HG02623 (cell line): ENCODE measurements at regions not wholly inside any gene's neighbourhood (a gene's known extent, or its start where the extent isn't known, plus 50 kb on each side); places are given as distances from the start of the nearest gene placed in this dataset.
"Not testable (repeated sequence)": the region's sequence is repeated elsewhere in the genome, so short reads cannot be mapped to it uniquely, and the experiment has no call there.

Experiments
- ATAC-seq: cut with Tn5 transposase; IDR thresholded peaks from one replicate; pipeline ENCODE4 v1.9.1; 2021; ENCODE audit warnings: moderate library complexity; ENCODE audit not compliant: unreplicated experiment

GRCh38 chr7:82701949-82702348 lies 258.4 kb upstream of the CACNA2D1 start:
- ATAC-seq: no peak

DNA sequence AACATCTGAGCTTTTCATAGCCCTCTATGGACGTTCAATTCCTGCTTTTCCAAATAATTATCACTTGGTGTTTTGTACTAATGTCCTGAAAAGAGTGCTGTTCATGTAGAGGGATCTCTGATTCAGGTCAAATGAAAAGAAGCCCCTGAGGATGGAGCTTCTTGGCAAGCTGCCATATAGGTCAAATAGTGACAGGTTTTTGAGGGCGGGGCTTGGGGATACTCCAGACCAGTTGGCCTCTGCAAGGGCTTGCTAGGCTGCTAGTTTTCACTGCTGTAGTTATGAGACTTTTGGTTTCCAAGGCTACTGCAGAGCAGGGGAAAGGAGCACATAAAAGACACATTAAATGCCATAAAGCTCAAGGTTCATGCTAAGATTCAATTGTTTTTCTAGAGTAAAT lies 257.2 kb upstream of the CACNA2D1 start:
- ATAC-seq: no peak

DNA sequence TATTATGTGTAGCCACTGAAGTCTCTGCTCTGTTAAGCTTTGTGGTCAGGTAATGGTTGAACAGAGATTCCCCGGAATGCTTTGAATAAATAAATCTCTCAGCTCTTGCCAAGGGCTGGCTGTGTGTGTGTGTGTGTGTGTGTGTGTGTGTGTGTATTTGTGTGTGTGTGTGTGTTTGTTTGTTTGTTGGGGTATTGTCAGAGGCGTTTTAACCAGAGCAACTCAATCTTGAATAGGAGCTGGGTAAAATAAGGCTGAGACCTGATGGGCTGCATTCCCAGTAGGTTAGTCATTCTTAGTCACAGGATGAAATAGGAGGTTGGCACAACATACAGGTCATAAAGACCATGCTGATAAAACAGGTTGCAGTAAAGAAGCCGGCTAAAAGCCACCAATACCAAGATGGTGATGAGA lies 256.2 kb upstream of the CACNA2D1 start:
- ATAC-seq: no peak

DNA sequence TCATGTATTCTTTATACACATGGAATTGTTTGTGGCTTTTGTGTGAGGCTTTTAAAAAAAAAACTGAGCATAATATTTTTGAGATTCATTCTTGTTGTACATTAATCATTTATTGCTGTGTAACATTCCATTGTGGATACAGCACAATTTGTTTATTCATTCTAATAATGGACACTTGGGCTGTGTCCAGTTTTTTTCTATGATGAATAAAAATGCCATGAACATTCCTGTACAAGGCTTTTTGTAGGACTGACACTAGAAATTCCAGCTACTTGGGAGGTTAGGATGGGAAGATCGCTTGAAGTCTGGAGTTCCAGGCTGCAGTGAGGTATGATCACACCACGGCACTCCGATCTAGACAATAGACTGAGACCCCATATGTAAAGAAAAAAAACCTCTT lies 254.3 kb upstream of the CACNA2D1 start:
- ATAC-seq: no peak

- ATAC-seq: no peak
Observed at GRCh38 chr7:82696631-82697030, 253.1 kb upstream of the CACNA2D1 start.

- ATAC-seq: no peak
Observed at GRCh38 chr7:82694022-82694421, 250.4 kb upstream of the CACNA2D1 start.

DNA sequence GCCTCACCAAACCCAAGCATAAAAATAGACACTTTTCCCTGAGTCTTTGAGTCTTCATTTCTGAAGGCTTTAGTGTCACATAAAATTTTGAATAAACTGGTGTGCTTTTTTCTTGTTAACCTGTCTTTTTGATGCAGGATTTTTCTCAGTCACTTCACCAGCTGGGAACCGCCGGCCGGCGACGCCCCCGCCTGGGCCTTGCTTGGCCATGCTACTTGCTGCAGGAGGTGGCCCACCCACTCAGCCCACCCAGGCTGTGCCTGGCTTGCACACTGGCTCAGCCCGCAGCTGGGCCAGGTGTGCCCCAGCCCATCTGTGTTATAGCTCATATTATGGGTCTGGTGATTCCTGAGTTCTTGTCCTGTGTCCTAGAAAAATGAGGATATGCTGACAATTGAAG lies 247.4 kb upstream of the CACNA2D1 start:
- ATAC-seq: no peak

DNA sequence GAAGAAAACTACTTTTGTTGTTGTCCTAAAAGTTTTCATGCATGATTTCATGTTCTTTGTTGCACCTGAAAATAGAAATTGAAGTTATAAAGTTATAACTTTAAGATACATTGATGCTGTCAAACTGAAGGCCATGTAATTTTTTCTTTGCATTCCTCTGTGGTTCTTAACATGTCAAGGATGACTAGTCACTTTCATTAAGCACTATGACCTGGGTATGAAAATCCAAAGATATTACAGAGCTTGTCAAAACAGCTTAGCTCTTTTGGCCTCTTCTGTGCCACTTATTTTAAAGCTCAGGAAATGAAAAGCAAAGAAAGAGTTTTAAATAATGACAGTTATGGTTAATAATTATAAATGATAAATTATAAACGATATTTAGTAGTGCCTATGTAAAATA lies 241.6 kb upstream of the CACNA2D1 start:
- ATAC-seq: no peak

DNA sequence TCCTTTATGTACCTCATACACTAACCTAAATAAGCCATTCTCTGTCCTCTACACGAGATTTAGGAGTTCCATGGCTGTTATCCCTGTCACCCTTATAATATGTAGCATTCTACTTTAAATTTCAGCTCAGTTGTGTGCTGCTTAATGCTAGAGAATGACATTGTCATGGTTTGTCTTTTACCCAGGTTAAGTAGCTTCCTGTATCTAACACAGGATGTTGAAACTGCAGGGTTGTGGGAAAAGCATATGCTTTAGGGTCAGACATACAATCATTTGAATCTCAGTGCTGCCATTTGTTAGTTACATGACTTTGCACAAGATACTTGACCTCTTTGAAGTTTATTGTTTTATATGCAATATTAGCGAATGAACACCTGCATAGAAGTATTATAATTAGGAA lies 235.1 kb upstream of the CACNA2D1 start:
- no peak for ATAC-seq

- no peak for ATAC-seq
Observed at GRCh38 chr7:82678259-82678658, 234.7 kb upstream of the CACNA2D1 start.

DNA sequence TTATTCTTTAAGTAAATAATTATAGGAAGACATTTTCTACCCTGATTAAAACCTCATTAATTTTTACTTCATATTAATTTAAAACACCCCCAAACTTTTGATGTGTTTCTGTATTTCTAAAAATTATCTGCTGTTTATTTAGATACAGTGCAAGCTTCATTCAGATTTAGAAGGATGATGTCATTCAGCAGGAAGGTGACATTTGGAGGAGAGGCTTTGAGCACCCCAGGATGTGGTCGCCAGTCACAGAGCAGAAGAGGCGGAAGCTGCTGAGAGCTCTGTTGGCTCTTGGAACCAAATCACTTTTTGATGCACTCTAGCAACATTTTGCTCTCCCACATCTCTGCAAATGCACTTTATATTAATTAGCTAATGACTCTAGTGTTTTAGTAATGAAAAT lies 233.9 kb upstream of the CACNA2D1 start:
- peak; percentile 67 for ATAC-seq

DNA sequence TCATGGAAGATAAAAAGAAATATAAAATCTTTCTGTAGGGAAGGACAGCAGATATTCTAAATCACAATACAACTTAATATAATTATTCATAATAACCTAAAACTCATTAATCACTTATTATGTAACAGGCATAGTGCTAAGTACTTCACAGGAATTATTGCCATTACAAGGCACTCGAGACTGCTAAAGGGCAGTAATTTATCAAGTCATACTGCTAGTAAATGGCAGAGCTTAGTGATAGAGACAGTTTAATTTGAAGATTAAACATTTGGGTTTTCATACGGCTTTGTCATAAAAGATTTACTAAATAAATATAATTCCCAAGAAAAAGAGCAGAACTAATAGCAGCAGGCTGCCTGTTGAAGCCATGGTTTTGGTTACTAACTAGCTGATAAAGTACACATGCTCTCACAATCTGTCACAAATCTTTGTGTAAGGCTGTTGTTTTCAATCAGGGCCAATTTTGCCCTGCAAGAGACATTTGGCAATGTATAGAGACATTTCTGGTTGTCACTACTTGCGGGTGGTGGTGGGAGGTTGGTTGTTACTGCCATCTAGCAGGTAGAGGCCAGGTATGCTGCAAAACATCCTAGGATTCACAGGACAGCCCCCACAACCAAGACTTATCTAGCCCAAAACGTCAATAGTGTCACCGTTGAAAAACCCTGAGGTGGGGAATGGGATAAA lies 233.3 kb upstream of the CACNA2D1 start:
- ATAC-seq: no peak

GRCh38 chr7:82675396-82675795 lies 231.8 kb upstream of the CACNA2D1 start:
- no peak for ATAC-seq

DNA sequence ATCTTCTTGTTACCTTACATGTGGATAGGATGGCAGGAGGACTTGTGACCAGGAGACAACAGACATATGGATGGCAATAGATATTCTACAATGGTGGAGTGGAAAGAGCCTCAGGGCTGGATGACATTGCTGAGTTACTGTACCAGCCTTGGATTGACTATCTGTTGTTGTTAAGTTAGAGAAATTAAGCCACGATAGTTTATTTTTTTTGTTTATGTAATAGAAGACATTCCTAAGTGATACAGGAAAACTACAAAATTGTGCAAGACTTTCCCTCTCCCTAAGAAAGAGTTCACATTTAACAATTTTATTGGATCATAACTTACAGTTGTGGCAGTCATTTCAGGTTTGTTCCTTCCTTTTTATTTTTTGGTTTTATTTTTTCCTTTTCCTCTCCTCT lies 230.7 kb upstream of the CACNA2D1 start:
- ATAC-seq: no peak

DNA sequence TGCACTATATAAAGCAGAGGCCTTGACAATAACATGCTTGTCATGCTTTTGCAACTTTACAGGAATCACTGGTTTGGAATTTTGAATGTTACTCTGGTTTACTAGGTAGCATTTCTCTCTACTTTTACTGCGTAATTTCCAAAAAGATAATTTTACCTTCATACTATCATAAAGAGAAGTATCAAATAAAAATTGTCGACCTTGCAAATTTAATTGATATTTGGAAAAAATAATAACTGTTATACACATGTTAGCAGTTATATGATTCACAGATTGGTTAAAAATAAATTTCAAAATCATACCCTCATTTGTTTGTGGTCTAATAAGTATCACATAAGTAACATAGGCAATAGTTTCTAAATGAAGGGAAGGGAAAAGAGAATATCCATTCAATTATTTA lies 228.5 kb upstream of the CACNA2D1 start:
- ATAC-seq: no peak

- ATAC-seq: no peak
Observed at GRCh38 chr7:82669141-82669540, 225.6 kb upstream of the CACNA2D1 start.

GRCh38 chr7:82668676-82669075 lies 225.1 kb upstream of the CACNA2D1 start:
- ATAC-seq: no peak

DNA sequence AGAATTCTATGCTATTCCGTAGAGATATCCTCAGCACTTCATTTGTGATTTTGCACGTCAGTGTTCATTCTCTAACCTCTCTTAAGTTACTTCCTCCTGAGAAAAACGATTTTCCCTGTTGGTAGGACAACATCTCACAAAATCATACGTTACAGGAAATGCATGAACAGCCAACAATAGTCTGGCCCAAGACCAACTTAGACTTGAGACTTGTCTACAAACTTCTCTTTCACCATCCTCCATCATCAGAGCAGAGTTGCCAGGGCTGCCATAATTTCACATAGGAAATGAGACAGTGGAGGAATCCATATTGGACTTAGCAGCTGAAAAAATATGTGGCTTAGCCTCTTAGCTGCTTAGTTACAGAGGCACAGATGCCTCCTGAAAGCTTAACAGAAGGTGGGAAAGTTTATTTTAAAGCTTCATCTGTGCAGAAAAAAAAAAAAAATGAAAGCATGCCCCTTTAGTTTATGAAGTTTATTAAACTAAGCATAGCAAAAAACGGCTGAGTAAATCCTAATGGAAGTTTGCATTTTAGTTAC lies 222.5 kb upstream of the CACNA2D1 start:
- ATAC-seq: no peak

- no peak for ATAC-seq
Observed at GRCh38 chr7:82655965-82656364, 212.4 kb upstream of the CACNA2D1 start.

- not testable (repeated sequence) for ATAC-seq
Observed at GRCh38 chr7:82650095-82650494, 206.5 kb upstream of the CACNA2D1 start.

- no peak for ATAC-seq
Observed at GRCh38 chr7:82633592-82633991, 190.0 kb upstream of the CACNA2D1 start.

DNA sequence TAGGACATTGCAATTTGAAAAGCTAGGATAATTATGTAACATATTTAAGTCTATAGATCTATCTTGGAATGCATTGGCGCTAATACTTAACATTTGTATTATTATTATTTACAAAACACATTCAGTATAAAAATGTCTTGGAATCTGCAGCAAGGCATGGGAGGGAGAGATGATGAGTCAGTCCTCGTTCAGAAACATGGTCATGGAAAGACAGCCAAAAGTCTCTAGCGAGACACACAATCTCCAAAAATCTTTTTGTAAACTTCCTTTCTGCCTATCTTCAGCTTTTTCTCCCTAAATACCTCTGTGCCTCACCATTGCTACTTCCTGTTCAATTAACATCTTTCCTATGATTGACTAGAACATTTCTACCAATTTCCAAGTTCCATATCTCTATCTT lies 188.4 kb upstream of the CACNA2D1 start:
- ATAC-seq: no peak

- no peak for ATAC-seq
Observed at GRCh38 chr7:82629583-82629982, 186.0 kb upstream of the CACNA2D1 start.
